Memory B cell (primary cell): ENCODE measurements at regions not wholly inside any gene's neighbourhood (a gene's known extent, or its start where the extent isn't known, plus 50 kb on each side); places are given as distances from the start of the nearest gene placed in this dataset.

ENCODE experiments used
- ATAC-seq: fragments of 150-1000 bp; cut with Tn5 transposase; 2 replicates; pipeline ENCODE4 v1.10.0; 2021; ENCODE audit warnings: low read depth, mild to moderate bottlenecking, moderate library complexity
- DNase-seq, 2 donors: peaks; one replicate each; pipeline ENCODE4 v3.0.0; 2022; ENCODE audit warnings: low spot score in 2 of 2
- H3K27ac Mint-ChIP-seq: one replicate; pipeline ENCODE4 v1.8.0; 2022; ENCODE audit warnings: mild to moderate bottlenecking, moderate library complexity, mixed read lengths
- H3K27me3 Mint-ChIP-seq: one replicate; pipeline ENCODE4 v1.8.0; 2022; ENCODE audit warnings: mixed read lengths
- H3K36me3 Mint-ChIP-seq: one replicate; pipeline ENCODE4 v1.8.0; 2022; ENCODE audit warnings: mild to moderate bottlenecking, mixed read lengths
- H3K4me1 Mint-ChIP-seq: one replicate; pipeline ENCODE4 v1.8.0; 2022; ENCODE audit warnings: mixed read lengths
- H3K4me3 Mint-ChIP-seq: one replicate; pipeline ENCODE4 v1.8.0; 2022; ENCODE audit warnings: mild to moderate bottlenecking, moderate library complexity, mixed read lengths
- H3K9me3 Mint-ChIP-seq: one replicate; pipeline ENCODE4 v1.8.0; 2022; ENCODE audit warnings: mixed read lengths

GRCh38 chr1:213898684-213899083, 89.1 kb upstream of the PROX1 start:
- no peak overlapping the region for H3K27ac Mint-ChIP-seq
- DNase-seq = no peak
- H3K36me3 Mint-ChIP-seq = no peaks in the 10 kb centered on the region
- H3K4me1 Mint-ChIP-seq = no peaks in the 10 kb centered on the region
- peaks cover 2% of the 10 kb centered on the region for H3K9me3 Mint-ChIP-seq
- peaks cover 6% of the 10 kb centered on the region for H3K27me3 Mint-ChIP-seq
- ATAC-seq = no peak
- H3K4me3 Mint-ChIP-seq = no peak overlapping the region

GRCh38 chr1:213899413-213899812, 88.4 kb upstream of the PROX1 start:
- H3K27me3 Mint-ChIP-seq = peaks cover 6% of the 10 kb centered on the region
- DNase-seq = no peak
- no peak for ATAC-seq
- no peak overlapping the region for H3K4me3 Mint-ChIP-seq
- H3K36me3 Mint-ChIP-seq = no peaks in the 10 kb centered on the region
- no peak overlapping the region for H3K27ac Mint-ChIP-seq
- peaks cover 2% of the 10 kb centered on the region for H3K9me3 Mint-ChIP-seq
- no peaks in the 10 kb centered on the region for H3K4me1 Mint-ChIP-seq

GRCh38 chr1:213905344-213905743, 82.4 kb upstream of the PROX1 start:
- Mint-ChIP-seq H3K27me3 (peaks cover 3% of the 10 kb centered on the region), H3K36me3 (peaks cover 2% of the 10 kb centered on the region), H3K4me1 (no peaks in the 10 kb centered on the region), H3K27ac (no peak overlapping the region), H3K9me3 (peaks cover 2% of the 10 kb centered on the region), H3K4me3 (no peak overlapping the region)
- DNase-seq = no peak
- ATAC-seq = no peak

GRCh38 chr1:213908521-213908920, 79.3 kb upstream of the PROX1 start:
- H3K27ac Mint-ChIP-seq = no peak overlapping the region
- no peak for DNase-seq
- peaks cover 2% of the 10 kb centered on the region for H3K9me3 Mint-ChIP-seq
- H3K4me3 Mint-ChIP-seq = no peak overlapping the region
- H3K36me3 Mint-ChIP-seq = peaks cover 2% of the 10 kb centered on the region
- ATAC-seq = no peak
- H3K27me3 Mint-ChIP-seq = peaks cover 3% of the 10 kb centered on the region
- H3K4me1 Mint-ChIP-seq = no peaks in the 10 kb centered on the region

GRCh38 chr1:213914392-213914791, 73.4 kb upstream of the PROX1 start:
- H3K27ac Mint-ChIP-seq = no peak overlapping the region
- no peak overlapping the region for H3K4me3 Mint-ChIP-seq
- ATAC-seq (no peak), DNase-seq (no peak)
- H3K27me3 Mint-ChIP-seq = no peaks in the 10 kb centered on the region
- H3K36me3 Mint-ChIP-seq = no peaks in the 10 kb centered on the region
- H3K9me3 Mint-ChIP-seq = no peaks in the 10 kb centered on the region
- H3K4me1 Mint-ChIP-seq = no peaks in the 10 kb centered on the region

GRCh38 chr1:213921311-213921710, 66.5 kb upstream of the PROX1 start:
- Mint-ChIP-seq H3K4me3 (no peak overlapping the region), H3K27me3 (peaks cover 4% of the 10 kb centered on the region), H3K36me3 (no peaks in the 10 kb centered on the region), H3K27ac (no peak overlapping the region), H3K4me1 (no peaks in the 10 kb centered on the region), H3K9me3 (peaks cover 4% of the 10 kb centered on the region)
- no peak for DNase-seq
- no peak for ATAC-seq

DNA sequence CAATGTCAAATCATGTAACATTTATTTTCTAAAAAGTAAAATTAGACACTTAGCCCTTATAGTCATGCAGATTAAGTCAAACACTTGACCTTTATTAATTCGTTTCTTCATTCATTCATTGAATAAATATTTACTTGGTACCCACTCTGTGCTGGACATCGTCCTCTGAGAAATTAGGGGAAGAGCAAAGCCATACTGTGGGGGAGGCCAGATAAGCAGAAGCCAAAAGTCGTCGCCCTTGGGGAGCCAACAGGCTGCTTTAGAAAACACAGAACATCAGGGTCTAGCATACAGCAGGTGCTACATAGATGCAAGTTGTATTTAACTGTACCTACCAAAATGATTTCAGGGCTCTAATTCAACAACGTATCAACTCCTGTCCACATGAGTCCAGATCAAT, 66.1 kb upstream of the PROX1 start:
- Mint-ChIP-seq H3K27ac (no peak overlapping the region), H3K36me3 (no peaks in the 10 kb centered on the region), H3K4me3 (no peak overlapping the region), H3K4me1 (no peaks in the 10 kb centered on the region), H3K27me3 (peaks cover 4% of the 10 kb centered on the region), H3K9me3 (peaks cover 4% of the 10 kb centered on the region)
- DNase-seq = no peak
- no peak for ATAC-seq

DNA sequence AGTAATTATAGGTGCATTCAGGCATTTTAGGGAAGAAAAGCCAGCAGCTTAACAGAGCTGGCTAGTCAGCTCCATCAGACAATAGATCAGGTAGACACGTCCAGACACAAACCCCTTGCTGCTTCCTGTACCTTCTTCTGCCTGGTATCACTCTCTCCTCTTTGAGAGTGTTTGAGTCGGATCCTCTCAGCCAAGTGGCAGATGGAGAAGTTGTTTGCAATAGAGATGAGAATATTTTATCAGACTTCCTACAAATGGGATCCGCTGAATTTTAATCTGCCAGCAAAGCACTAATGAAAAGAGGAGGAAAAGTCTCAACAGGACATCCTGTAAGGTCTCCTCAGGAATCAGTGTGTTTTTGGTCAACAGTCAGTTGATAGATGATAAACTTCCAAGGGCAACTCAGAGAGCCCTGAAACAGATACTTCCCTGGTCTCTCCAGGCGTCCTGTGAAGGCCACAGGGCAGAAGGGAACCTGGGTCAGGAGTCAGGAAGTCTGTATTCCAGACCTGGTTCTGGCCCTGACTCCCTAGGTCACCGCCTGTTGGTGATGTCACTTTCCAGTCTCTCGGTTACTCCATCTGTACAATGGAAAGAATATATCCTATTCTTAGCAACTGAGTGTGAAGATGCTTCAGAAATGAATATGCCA, 62.1 kb upstream of the PROX1 start:
- no peak for ATAC-seq
- Mint-ChIP-seq H3K4me1 (no peaks in the 10 kb centered on the region), H3K9me3 (peaks cover 4% of the 10 kb centered on the region), H3K27me3 (peaks cover 4% of the 10 kb centered on the region), H3K4me3 (no peak overlapping the region), H3K36me3 (no peaks in the 10 kb centered on the region), H3K27ac (no peak overlapping the region)
- no peak for DNase-seq

GRCh38 chr1:213927846-213928245, 59.9 kb upstream of the PROX1 start:
- H3K27me3 Mint-ChIP-seq = peaks cover 6% of the 10 kb centered on the region
- peaks cover 4% of the 10 kb centered on the region for H3K9me3 Mint-ChIP-seq

DNA sequence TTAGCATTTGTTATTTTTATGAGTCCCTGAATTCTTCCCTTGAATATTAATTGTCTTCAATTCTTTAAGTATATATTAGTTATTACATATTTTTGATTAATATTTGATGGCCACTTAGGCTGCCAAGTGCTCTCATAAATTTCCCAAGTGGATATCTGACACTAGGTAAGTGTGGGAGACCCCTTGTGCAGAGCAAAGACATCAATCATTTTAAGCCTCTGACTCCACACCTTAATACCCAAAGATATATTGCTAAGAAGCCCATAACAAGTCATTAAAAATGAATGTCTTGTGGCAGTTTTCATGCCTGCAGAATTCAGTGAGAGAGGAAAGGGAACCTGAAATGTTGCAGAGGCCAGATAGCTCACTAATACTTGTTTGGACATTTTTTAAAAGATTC, 58.4 kb upstream of the PROX1 start:
- Mint-ChIP-seq H3K4me1 (no peaks in the 10 kb centered on the region), H3K27ac (no peak overlapping the region), H3K4me3 (no peak overlapping the region), H3K36me3 (no peaks in the 10 kb centered on the region), H3K9me3 (peaks cover 3% of the 10 kb centered on the region), H3K27me3 (peaks cover 5% of the 10 kb centered on the region)
- ATAC-seq (no peak), DNase-seq (no peak)

More at GRCh38 chr1:213927846-213928245, 59.9 kb upstream of the PROX1 start:
- Mint-ChIP-seq H3K36me3 (no peaks in the 10 kb centered on the region), H3K27ac (no peak overlapping the region), H3K4me1 (no peaks in the 10 kb centered on the region), H3K4me3 (no peak overlapping the region)
- DNase-seq = no peak
- ATAC-seq = no peak

DNA sequence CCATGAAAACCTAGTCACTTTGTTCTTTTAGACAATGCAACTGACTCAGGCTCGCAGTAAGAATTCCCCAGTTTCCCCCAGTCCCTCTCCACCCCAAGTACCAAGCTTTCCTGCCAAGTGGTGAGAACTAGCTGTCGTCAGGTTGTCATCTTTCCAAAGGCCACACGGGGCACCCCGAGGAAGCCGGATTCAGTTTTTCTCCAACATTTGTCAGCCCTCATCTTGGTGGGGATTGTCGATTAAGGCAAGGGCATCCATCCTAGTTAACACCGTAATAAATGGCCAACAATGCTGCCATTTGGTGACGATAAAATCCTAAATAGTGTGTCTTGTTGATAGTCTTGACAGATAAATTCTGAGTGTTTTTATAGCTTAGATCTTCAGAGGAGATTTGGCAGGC, 55.9 kb upstream of the PROX1 start:
- Mint-ChIP-seq H3K4me1 (no peaks in the 10 kb centered on the region), H3K27me3 (peaks cover 3% of the 10 kb centered on the region), H3K27ac (no peak overlapping the region), H3K9me3 (peaks cover 3% of the 10 kb centered on the region), H3K4me3 (no peak overlapping the region), H3K36me3 (no peaks in the 10 kb centered on the region)
- DNase-seq = no peak
- ATAC-seq = no peak

DNA sequence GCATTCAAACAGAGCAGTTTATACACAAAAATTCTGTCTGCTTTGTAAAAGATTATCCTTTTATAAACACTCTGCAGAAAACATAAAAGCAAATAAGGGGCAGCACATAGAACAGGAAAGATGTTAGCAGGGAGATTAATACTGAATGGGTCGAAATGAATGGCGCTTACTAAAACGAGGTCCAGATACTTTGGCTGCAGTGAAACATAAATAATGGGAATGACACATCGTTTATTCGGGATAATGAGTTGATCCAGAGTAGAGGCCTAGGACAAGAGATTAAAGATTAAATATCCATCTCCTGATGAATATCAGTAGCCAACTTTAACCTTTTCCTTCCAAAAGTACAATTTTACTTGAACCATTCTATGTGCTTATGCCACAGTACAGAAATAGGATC, 54.4 kb upstream of the PROX1 start:
- no peak for ATAC-seq

GRCh38 chr1:213934649-213935048, 53.1 kb upstream of the PROX1 start:
- Mint-ChIP-seq H3K27ac (no peak overlapping the region), H3K9me3 (peaks cover 5% of the 10 kb centered on the region), H3K4me1 (no peaks in the 10 kb centered on the region), H3K4me3 (no peak overlapping the region), H3K36me3 (no peaks in the 10 kb centered on the region), H3K27me3 (peaks cover 3% of the 10 kb centered on the region)
- DNase-seq (no peak), ATAC-seq (no peak)

More for the DNA sequence above, 54.4 kb upstream of the PROX1 start:
- Mint-ChIP-seq H3K9me3 (peaks cover 5% of the 10 kb centered on the region), H3K27me3 (peaks cover 3% of the 10 kb centered on the region), H3K4me3 (no peak overlapping the region), H3K36me3 (no peaks in the 10 kb centered on the region), H3K27ac (no peak overlapping the region), H3K4me1 (no peaks in the 10 kb centered on the region)
- no peak for DNase-seq

- DNase-seq (no peak), ATAC-seq (no peak)
- Mint-ChIP-seq H3K4me3 (no peak overlapping the region), H3K9me3 (peaks cover 5% of the 10 kb centered on the region), H3K27me3 (no peaks in the 10 kb centered on the region), H3K27ac (no peak overlapping the region), H3K4me1 (no peaks in the 10 kb centered on the region), H3K36me3 (no peaks in the 10 kb centered on the region)
Observed at GRCh38 chr1:213936571-213936970, 51.2 kb upstream of the PROX1 start.
